MM.1S (cell line): ENCODE measurements at regions not wholly inside any gene's neighbourhood (a gene's known extent, or its start where the extent isn't known, plus 50 kb on each side); places are given as distances from the start of the nearest gene placed in this dataset.

ENCODE experiments used
- CTCF ChIP-seq: fragments of 300-600 bp; sonication (generic); IDR thresholded peaks from 2 replicates; pipeline ENCODE4 v1.5.1; 2016; ENCODE audit warnings: antibody characterized with exemption, low read length, mixed read lengths
- EZH2 ChIP-seq: fragments of 300-600 bp; sonication (generic); optimal IDR thresholded peaks from 2 replicates; pipeline ENCODE3; 2017; ENCODE audit warnings: low read depth, mild to moderate bottlenecking, antibody characterized with exemption, low read length, mixed read lengths
- EZH2phosphoT487 ChIP-seq: fragments of 300-600 bp; sonication (generic); IDR thresholded peaks from 2 replicates; pipeline ENCODE4 v1.6.1; 2018; ENCODE audit warnings: antibody characterized with exemption, low read length

- TF ChIP-seq CTCF (no peak), EZH2phosphoT487 (no peak), EZH2 (no peak)
Observed at GRCh38 chr6:79842376-79843040, 104.8 kb downstream of the ELOVL4 start.
